ENCODE measurements at regions not wholly inside any gene's neighbourhood (a gene's known extent, or its start where the extent isn't known, plus 50 kb on each side); places are given as distances from the start of the nearest gene placed in this dataset.

- DNase-seq (ENCODE audit: low read depth in 2 of 3, low spot score in 2 of 3), result no peak
Measured at GRCh38 chr3:158961911-158962310, 160.1 kb downstream of the MFSD1 start.

DNA sequence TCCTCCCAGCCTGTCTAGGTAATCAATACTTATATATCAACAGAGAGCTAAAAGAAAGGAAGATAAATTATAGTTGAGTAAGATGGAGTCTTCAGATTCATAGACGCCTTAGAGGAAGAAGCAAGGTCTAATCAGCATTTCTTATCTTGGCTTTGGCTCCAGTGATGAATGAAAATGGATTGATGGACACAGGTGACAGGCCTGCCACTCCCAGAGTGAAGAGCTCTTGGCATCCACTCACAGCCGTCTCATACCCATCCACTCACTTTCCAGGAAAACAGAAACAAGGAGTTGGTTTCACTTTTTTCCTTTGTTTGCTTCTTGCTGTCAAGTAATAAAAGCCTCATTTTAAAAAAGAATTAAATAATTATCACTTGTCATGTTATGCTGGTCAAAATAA, 168.2 kb downstream of the MFSD1 start:
- DNase-seq (ENCODE audit: low read depth in 2 of 3, low spot score in 2 of 3), result no peak

DNA sequence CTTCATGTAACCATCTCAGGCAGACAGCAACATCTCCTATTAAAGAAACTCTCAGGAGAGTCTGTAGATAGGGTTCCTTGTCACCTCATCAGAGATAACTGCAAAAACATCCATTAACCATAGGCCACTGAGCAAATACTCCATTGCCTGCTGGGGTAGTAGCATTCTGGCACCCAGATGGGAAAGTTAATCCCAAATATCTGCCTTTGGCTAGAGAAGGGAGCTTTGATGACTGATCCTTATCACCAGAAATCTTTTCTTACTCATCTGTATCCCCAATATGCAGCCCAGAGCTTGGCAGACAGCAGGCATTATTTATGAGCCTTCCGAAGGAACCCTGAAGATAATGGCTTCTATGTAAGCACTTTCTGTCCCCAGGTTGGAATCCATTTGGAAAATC, 173.1 kb downstream of the MFSD1 start:
- no peak for DNase-seq (ENCODE audit: low read depth in 2 of 3, low spot score in 2 of 3)

DNA sequence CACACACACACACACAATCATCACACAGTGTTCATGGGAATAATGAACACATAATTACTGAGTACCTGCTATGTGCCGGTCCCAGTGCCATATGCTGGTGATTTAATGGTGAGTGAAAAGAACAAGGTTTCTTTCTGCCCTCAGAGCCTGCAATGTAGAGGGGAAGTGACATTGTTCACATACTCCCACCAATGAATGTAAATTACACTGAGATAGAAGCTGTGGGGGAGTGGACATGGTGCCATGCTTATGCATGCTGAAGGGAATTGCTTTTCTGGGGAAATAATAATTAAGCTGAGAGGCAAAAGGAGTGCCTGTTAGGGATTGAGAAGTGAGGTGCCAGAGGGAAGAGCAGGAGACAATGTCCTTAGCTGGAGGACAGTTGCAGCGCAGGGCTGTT, 175.1 kb downstream of the MFSD1 start:
- no peak for DNase-seq (ENCODE audit: low read depth in 2 of 3, low spot score in 2 of 3)

DNA sequence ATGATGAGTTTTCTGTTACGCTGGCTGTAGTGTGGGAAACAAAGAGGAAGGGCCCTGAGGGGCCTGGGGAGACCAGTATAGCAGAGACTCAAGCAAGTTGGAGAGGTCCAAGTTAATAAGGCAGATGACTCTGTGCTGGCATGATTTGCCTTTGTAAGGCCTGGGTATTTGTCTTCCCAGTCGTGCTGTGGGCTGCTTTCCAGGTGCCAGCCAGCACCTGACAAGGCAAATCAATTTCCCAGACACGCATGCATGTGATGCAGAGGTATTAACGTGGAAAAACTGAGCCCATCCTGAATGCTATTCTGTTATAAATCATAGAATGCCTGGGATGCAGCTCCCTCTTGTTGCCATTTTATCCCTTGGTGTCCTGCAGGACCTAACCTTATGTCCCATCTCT, 175.6 kb downstream of the MFSD1 start:
- no peak for DNase-seq (ENCODE audit: low read depth in 2 of 3, low spot score in 2 of 3)

DNA sequence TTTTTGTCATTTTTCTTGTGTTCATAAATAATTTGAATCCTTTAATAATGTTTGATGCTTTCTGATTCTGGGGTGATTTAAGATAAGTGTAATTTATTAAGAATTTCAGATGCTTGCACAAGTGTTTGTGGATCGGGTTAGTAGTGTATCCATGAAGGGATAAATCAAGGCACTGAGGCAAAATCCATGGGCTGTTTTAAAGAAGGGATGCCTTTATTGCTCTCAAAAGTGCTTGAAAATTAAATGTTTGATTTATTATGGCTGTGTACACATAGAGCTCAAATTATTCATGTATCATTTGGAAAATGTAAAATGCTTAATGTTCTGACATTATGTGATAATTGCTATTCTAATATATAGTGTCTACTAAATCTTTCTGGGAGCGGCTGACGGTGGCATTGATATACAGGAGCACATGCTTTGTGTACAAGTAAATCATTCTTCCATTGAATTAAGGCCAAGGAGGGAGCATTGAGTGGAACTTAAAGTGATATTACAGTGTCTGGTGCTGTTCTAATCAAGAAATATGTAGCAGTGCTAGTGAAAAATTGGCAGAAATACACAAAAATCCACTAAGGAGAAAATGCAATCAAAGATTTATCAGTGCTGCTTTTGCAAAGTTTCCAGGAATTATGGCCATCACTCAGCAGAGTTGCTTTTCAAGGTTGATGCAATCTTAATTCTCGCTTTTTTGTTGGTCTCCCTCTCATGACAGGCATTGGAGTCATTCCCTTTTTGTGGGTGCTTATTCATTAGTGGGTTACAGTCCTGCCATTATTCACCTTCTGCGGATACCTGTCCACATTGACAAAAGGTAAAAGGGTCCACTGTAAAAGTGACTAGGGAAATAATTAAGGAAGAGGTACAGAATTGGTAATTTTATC, 181.6 kb downstream of the MFSD1 start:
- DNase-seq (ENCODE audit: low read depth in 2 of 3, low spot score in 2 of 3), result no peak

GRCh38 chr3:158991146-158991705, 189.4 kb downstream of the MFSD1 start:
- DNase-seq (ENCODE audit: low read depth in 2 of 3, low spot score in 2 of 3), result no peak

GRCh38 chr3:158992463-158992862, 190.6 kb downstream of the MFSD1 start:
- DNase-seq (ENCODE audit: low read depth in 2 of 3, low spot score in 2 of 3), result no peak

GRCh38 chr3:158994386-158994785, 192.5 kb downstream of the MFSD1 start:
- no peak for DNase-seq (ENCODE audit: low read depth in 2 of 3, low spot score in 2 of 3)

DNA sequence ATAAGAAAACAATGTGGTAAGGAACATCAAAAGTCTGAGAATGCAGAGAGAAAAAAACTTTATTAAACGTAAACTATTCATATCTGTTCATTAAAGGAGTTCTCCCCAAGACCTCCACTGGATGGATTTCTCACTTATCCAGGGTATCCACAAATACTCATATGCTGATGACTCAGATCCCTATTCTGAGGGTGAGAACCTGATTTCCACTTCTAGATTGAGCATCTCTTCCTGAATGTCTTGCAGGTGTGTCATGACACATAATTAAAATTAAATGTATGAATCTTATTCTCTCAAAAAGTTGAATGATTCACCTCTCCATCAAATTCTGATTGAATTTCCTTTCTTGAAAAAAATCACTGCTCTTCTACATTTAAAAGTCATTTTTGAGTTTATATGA, 199.9 kb downstream of the MFSD1 start:
- no peak for DNase-seq (ENCODE audit: low read depth in 2 of 3, low spot score in 2 of 3)

DNA sequence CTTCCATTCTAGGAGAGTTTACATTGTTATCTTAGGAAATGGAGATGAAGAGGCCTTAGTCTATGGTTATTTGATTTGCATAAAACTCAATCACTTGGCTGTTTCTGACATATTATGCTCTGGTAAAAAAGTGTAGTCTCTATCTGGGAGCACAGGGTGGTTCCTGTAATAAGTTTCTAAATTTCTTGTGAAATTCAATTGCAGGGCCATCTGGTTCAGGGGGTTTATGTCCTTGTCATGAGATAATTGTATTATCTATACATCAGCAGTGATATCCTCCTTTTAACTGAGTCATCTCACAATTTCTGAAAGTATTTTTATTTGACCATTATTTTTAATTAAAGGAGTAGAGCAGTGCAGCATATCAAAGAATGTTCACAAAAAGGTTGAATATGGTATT, 203.3 kb downstream of the MFSD1 start:
- DNase-seq (ENCODE audit: low read depth in 2 of 3, low spot score in 2 of 3), result no peak

- DNase-seq (ENCODE audit: low read depth in 2 of 3, low spot score in 2 of 3), result no peak
Measured at GRCh38 chr3:159007331-159007730, 205.5 kb downstream of the MFSD1 start.

- DNase-seq (ENCODE audit: low read depth in 2 of 3, low spot score in 2 of 3), result no peak
Measured at GRCh38 chr3:159008401-159008800, 206.5 kb downstream of the MFSD1 start.

DNA sequence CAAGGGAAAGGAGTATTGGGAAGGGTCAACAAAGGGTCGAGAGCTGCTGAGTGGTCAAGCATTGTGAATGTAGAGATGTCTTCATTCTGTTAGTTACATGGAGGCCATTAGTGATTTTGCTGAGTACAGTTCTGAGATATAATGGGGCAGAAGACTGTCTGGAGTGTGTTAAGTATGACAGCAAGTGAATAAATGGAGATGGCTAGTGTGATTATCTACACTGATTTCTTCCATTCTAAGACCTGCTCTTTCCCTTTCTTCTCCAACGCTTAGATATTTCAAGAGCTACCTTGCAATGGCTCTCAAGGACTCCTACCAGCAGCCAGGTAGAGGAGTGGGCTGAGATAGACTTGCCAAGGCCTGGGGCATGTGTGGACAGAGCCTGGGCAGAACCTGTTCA, 216.5 kb downstream of the MFSD1 start:
- no peak for DNase-seq (ENCODE audit: low read depth in 2 of 3, low spot score in 2 of 3)

GRCh38 chr3:159025733-159026132, 223.9 kb downstream of the MFSD1 start:
- no peak for DNase-seq (ENCODE audit: low read depth in 2 of 3, low spot score in 2 of 3)

DNA sequence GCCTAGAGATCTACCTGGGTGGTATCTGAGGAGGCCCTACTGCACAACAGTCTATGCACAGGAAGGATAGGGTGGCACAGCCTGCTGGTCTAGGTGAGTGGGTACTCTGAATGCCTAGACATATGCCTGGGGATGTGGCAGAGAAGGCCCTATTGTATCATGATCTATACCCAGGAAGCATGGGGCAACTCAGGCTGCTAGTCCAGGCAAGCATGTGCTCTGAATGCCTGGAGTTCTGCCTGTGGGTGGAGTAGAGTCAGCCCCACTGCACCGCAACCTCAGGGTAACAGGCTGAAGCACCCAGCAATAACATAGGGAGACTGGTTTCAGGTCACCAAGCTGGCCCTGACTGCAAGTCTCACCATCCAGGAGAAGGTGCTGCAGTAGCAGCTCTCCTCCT, 224.7 kb downstream of the MFSD1 start:
- DNase-seq (ENCODE audit: low read depth in 2 of 3, low spot score in 2 of 3), result no peak

DNA sequence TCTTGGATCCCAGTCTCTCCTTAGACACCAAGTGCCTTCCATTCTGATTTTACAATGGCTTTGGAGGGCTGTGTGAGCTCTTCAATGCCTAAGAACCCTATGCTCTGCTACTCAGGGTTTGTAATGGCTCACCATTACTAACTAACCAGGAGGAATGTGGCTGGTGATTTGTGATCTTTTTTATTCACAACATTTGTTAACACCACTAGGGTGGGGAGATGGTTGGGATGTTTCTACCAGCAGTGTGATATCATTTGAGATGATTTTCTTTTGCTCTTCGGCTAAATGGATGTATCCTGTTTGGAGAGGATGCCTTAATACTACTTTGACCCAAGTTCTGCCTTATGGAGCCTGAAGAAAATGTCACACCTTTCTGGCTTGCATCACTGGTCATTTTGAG, 226.9 kb downstream of the MFSD1 start:
- DNase-seq (ENCODE audit: low read depth in 2 of 3, low spot score in 2 of 3), result no peak

- no peak for DNase-seq (ENCODE audit: low read depth in 2 of 3, low spot score in 2 of 3)
Measured at GRCh38 chr3:159029306-159030026, 227.6 kb downstream of the MFSD1 start.

DNA sequence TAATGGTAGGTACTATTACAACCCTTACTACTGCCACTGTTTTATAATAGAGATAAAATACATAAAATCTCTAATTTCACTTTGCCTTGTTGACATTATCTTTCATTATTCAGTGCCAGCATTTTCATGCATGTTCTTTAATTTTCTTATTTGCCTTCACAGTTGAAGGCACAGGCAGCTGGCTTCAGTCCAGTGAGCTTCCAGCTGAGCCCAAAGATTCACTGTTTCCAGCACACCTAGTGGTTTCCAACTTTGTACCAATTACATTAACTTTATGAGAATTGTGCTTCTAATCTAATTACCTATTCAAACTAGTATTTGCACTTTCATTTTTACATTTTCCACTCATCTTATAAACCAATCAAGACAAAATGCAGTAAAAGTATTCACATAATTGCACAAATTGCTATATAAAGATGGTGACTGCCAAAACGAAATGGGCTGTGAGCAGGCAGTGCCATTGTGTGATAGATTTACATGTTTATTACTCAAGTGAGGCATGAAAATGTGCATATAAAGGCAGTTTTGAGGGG, 228.3 kb downstream of the MFSD1 start:
- no peak for DNase-seq (ENCODE audit: low read depth in 2 of 3, low spot score in 2 of 3)

GRCh38 chr3:159030886-159031679, 229.2 kb downstream of the MFSD1 start:
- no peak for DNase-seq (ENCODE audit: low read depth in 2 of 3, low spot score in 2 of 3)

DNA sequence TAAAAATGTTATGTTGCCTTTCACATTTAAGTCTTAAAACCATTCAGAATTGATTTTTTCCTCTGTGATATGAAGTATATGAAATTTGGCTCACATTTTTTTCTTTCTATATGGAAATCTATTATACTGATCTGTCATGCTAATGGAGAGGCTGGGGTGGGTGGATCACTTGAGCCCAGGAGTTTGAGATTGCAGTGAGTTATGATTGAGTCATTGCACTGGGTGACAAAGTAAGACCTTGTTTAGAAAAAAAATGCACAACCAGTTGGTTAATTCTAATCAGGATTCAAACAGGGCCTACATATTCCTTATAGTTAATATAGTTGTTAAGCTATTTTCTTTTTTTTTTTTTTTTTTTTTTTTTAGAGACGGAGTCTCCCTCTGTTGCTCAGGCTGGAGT, 230.5 kb downstream of the MFSD1 start:
- no peak for DNase-seq (ENCODE audit: low read depth in 2 of 3, low spot score in 2 of 3)

Data from hematopoietic multipotent progenitor cell (in vitro differentiated cells).